Right lobe of liver (tissue), 6 donors: ENCODE measurements at regions not wholly inside any gene's neighbourhood (a gene's known extent, or its start where the extent isn't known, plus 50 kb on each side); places are given as distances from the start of the nearest gene placed in this dataset.

ENCODE experiments used
- ATAC-seq, 4 donors: fragments of 200-7000 bp; cut with Tn5 transposase; one replicate each; pipeline ENCODE4 v1.9.1; 2020; ENCODE audit warnings: mild to moderate bottlenecking in 4 of 4, moderate library complexity in 4 of 4
- DNase-seq, 3 donors: peaks; one replicate each; pipeline ENCODE4 v3.0.0-alpha.2; 2020
- H3K27ac ChIP-seq, 3 donors: fragments of 200-600 bp; one replicate each; pipeline ENCODE4 v1.8.0; 2022
- H3K27me3 ChIP-seq, 2 donors: fragments of 200-600 bp; one replicate each; pipeline ENCODE4 v1.8.0; 2022
- H3K36me3 ChIP-seq, 4 donors: fragments of 200-600 bp; sonication (generic) in 1 of 4; one replicate each; pipeline versions ENCODE4 v1.5.1 to v1.8.0; 2017 to 2022; ENCODE audit warnings: control low read depth in 1 of 4
- H3K4me1 ChIP-seq, 4 donors: fragments of 200-600 bp; sonication (generic) in 1 of 4; one replicate each; pipeline versions ENCODE4 v1.5.1 to v1.8.0; 2017 to 2022; ENCODE audit warnings: control low read depth in 1 of 4
- H3K4me3 ChIP-seq, 3 donors: fragments of 200-600 bp; one replicate each; pipeline ENCODE4 v1.8.0; 2022
- H3K9me3 ChIP-seq, 4 donors: fragments of 200-600 bp; sonication (generic) in 1 of 4; one replicate each; pipeline versions ENCODE4 v1.5.1 to v1.8.0; 2017 to 2022; ENCODE audit warnings: control low read depth in 1 of 4
- POLR2A ChIP-seq: fragments of 450-650 bp; IDR thresholded peaks from one replicate; pipeline ENCODE4 v1.6.1; 2017; ENCODE audit warnings: antibody characterized with exemption, mild to moderate bottlenecking
- WGBS: methylation state at CpG from one replicate; pipeline ENCODE4 v1.1.6; 2018; ENCODE audit warnings: low coverage, low lambda C conversion rate; ENCODE audit not compliant: insufficient coverage; ENCODE audit errors: missing lambda C conversion rate; 5-methylcytosine and 5-hydroxymethylcytosine counted together
- intact Hi-C, 2 donors: fragments of 100-400 bp; cut with DNase I; formaldehyde crosslinking; loops; one replicate each; pipeline versions ENCODE4 v1.11.2 to v1.14.1; 2022
- microRNA-seq, 2 donors: library from miRNA; unstranded; fragments of <30 nt; microRNA quantifications; one replicate each; pipeline ENCODE4, GENCODE V29; 2019 to 2020
- small RNA-seq, 2 experiments: library from RNA; depleted of rRNA; stranded (forward); fragments of <200 nt; gene quantifications; one replicate each; pipeline ENCODE3, GENCODE V24; 2016
- TF ChIP-seq, protein P1 (sequence below), 4 donors: fragments of 200-600 bp in 3 of 4; fragments of 450-650 bp in 1 of 4; IDR thresholded peaks; one replicate each; pipeline versions ENCODE4 v1.5.1 to v1.8.0; 2016 to 2022; ENCODE audit warnings: antibody characterized with exemption in 4 of 4, mild to moderate bottlenecking in 2 of 4
- donor health status: DM: no; HTN: yes; CAD: no.
- donor health status: DM: no; HTN: no; CAD: no.
- donor health status: DM: no; HTN: no; CAD: no.
- donor health status: DM: no; HTN: yes; CAD: no.
- donor health status: DM: no; HTN: yes; CAD: no.

DNA sequence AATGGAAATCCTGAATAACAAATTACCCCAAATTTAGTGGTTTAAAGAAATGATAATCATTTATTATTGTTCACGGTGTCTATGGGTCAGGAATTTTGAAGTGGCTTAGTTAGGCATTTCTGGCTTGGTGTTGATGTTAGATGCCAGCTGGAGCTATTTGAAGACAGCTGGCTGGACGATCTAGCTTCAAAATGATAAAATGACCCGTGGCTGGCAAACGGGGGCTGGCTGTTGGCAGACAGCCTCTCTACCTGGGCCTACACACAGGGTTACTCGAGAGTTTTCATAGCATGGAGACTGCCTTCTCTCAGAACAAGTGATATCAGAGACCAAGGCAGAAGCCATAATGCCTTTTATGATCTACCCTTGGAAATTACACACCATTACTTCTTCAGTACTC lies 285.2 kb downstream of the METTL15 start:
- TF ChIP-seq, protein P1, sequence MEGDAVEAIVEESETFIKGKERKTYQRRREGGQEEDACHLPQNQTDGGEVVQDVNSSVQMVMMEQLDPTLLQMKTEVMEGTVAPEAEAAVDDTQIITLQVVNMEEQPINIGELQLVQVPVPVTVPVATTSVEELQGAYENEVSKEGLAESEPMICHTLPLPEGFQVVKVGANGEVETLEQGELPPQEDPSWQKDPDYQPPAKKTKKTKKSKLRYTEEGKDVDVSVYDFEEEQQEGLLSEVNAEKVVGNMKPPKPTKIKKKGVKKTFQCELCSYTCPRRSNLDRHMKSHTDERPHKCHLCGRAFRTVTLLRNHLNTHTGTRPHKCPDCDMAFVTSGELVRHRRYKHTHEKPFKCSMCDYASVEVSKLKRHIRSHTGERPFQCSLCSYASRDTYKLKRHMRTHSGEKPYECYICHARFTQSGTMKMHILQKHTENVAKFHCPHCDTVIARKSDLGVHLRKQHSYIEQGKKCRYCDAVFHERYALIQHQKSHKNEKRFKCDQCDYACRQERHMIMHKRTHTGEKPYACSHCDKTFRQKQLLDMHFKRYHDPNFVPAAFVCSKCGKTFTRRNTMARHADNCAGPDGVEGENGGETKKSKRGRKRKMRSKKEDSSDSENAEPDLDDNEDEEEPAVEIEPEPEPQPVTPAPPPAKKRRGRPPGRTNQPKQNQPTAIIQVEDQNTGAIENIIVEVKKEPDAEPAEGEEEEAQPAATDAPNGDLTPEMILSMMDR (IDR thresholded peaks at IDR 0.05), result no peak
- no peak for TF ChIP-seq POLR2A
- Histone ChIP-seq H3K4me1 (no peaks in the 10 kb centered on the region), H3K27ac (no peak overlapping the region), H3K9me3 (no peaks in the 10 kb centered on the region), H3K36me3 (no peaks in the 10 kb centered on the region), H3K4me3 (no peak overlapping the region), H3K27me3 (no peaks in the 10 kb centered on the region)
- DNase-seq (no peak), ATAC-seq (no peak)
- intact Hi-C loops, result no loop called here
- WGBS, result 74% methylated on average over 5 of the region's 5 CpGs

DNA sequence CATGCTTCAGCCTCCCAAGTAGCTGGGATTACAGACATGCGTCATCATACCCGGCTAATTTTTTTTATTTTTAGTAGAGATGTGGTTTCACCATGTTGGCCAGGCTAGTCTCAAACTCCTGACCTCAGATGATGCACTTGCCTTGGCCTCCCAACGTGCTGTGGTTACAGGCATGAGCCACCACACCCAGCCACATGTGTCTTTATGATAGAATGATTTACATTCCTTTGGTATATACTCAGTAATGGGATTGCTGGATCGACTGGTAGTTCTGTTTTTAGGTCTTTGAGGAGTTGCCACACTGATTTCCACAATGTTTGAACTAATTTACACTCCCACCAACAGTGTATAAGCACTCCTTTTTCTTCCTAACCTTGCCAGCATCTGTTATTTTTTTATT lies 276.2 kb downstream of the METTL15 start:
- H3K4me1 ChIP-seq, result no peaks in the 10 kb centered on the region
- no peaks in the 10 kb centered on the region for H3K36me3 ChIP-seq
- H3K27me3 ChIP-seq, result no peaks in the 10 kb centered on the region
- H3K27ac ChIP-seq, result no peak overlapping the region
- WGBS, result 76% methylated on average over 4 of the region's 4 CpGs
- intact Hi-C loops, result no loop called here
- TF ChIP-seq, protein P1 (IDR thresholded peaks at IDR 0.05), result no peak
- no peak for TF ChIP-seq POLR2A
- no peak for ATAC-seq
- H3K9me3 ChIP-seq, result no peaks in the 10 kb centered on the region
- DNase-seq, result no peak
- H3K4me3 ChIP-seq, result no peak overlapping the region

DNA sequence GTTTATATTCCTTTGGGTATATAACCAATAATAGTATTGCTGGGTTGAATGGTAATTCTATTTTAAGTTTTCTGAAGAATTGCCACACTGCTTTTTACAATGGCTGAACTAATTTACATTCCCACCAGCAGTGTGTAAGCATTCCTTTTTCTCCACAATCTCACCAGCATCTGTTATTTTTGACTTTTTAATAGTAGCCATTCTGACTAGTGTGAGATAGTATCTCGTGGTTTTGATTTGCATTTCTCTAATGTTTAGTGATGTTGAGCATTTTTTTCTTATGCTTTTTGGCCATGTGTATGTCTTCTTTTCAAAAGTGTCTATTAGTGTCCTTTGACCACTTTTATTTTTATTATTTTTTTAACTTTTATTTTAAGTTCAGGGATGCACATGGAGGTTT lies 275.3 kb downstream of the METTL15 start:
- intact Hi-C loops, result no loop called here
- Histone ChIP-seq H3K9me3 (no peaks in the 10 kb centered on the region), H3K4me1 (no peaks in the 10 kb centered on the region), H3K4me3 (no peak overlapping the region), H3K36me3 (no peaks in the 10 kb centered on the region), H3K27ac (no peak overlapping the region), H3K27me3 (no peaks in the 10 kb centered on the region)
- DNase-seq (no peak), ATAC-seq (no peak)
- 73% methylated on average over 1 of the region's 1 CpG for WGBS
- TF ChIP-seq, protein P1 (IDR thresholded peaks at IDR 0.05), result no peak

Small RNAs in the stretch of these regions (microRNA-seq; reads per million reads assigned to microRNA genes)
- 0 reads per million in 2 donors for gene MIR8068

Small RNAs in the stretch of these regions (small RNA-seq; reads per million reads assigned to genes)
- gene MIR8068 (0 reads per million in 2 experiments), gene RN7SL240P (0 to 0.13 reads per million in 2 experiments)
